Breast epithelium (tissue), 3 donors: ENCODE measurements at regions not wholly inside any gene's neighbourhood (a gene's known extent, or its start where the extent isn't known, plus 50 kb on each side); places are given as distances from the start of the nearest gene placed in this dataset.

Experiments
- POLR2AphosphoS5 ChIP-seq, 3 donors: sonication (generic); formaldehyde crosslinking; IDR thresholded peaks; one replicate each; pipeline ENCODE4 v1.6.1; 2017; ENCODE audit warnings: antibody characterized with exemption in 3 of 3
- TF ChIP-seq, protein P1 (sequence below), 3 donors: fragments of 450-650 bp; IDR thresholded peaks; one replicate each; pipeline ENCODE4 v1.5.1; 2016 to 2017; ENCODE audit warnings: antibody characterized with exemption in 3 of 3, mild to moderate bottlenecking in 3 of 3, moderate library complexity in 3 of 3

DNA sequence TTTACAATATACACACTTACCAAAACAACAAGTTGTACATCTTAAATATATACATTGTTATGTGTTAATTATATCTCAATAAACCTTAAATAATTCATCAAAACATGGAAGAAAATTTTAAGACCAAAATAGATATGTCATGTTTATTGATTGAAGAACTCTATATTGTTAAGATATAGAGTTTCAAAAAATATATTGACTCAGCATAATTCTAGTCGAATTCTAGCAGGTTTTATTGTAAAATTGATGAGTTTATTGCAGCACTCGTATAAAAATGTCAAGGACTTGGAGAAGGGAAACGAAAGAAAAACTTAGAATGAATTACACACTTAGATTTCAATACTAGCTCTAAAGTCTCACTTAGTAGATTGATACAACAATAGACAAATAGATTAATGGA is 575.4 kb upstream of the SORCS1 start:
- TF ChIP-seq, protein P1, sequence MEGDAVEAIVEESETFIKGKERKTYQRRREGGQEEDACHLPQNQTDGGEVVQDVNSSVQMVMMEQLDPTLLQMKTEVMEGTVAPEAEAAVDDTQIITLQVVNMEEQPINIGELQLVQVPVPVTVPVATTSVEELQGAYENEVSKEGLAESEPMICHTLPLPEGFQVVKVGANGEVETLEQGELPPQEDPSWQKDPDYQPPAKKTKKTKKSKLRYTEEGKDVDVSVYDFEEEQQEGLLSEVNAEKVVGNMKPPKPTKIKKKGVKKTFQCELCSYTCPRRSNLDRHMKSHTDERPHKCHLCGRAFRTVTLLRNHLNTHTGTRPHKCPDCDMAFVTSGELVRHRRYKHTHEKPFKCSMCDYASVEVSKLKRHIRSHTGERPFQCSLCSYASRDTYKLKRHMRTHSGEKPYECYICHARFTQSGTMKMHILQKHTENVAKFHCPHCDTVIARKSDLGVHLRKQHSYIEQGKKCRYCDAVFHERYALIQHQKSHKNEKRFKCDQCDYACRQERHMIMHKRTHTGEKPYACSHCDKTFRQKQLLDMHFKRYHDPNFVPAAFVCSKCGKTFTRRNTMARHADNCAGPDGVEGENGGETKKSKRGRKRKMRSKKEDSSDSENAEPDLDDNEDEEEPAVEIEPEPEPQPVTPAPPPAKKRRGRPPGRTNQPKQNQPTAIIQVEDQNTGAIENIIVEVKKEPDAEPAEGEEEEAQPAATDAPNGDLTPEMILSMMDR (IDR thresholded peaks at IDR 0.05), result no peak
- TF ChIP-seq POLR2AphosphoS5 (IDR thresholded peaks at IDR 0.05), result no peak
